ENCODE measurements at regions not wholly inside any gene's neighbourhood (a gene's known extent, or its start where the extent isn't known, plus 50 kb on each side); places are given as distances from the start of the nearest gene placed in this dataset.
A peak's percentile ranks its signal among the peaks of the same experiment; 100 is the strongest.

DNA sequence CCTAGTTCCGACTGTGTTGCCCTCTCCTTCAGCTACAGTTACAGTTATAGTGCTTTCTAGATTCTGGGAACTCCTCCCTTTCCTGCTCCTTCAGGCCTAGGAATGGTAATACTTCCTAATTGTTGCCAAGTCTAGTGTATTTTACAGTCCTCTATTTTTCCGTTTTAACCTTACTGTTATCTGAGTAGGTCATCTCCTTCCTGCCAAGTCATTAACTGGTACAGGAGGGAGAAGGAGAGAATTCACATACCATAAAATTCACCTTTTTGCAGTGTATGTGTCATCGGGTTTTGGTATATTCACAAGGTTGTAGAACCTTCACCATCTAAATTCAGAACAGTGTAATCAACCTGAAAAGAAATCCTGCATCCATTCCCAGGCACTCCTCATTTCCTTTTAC is 335.4 kb upstream of the MEF2C start:
- intact Hi-C loops (cut with micrococcal nuclease): no loop called here
- H3K27ac ChIP-seq (ENCODE audit: low read length): no peak overlapping the region
- H3K79me2 ChIP-seq (ENCODE audit: low read length): no peaks in the 10 kb centered on the region
- no peaks in the 10 kb centered on the region for H3K9me3 ChIP-seq (ENCODE audit: low read length)
- no TSS peak for BruUV-seq (replicated peaks)
- TF ChIP-seq EZH2 (IDR thresholded peaks at IDR 0.05; ENCODE audit: low read length, unreplicated experiment) (no peak), EZH2phosphoT487 (IDR thresholded peaks at IDR 0.05; ENCODE audit: borderline replicate concordance, low read length) (no peak)
- TF ChIP-seq, protein P1, sequence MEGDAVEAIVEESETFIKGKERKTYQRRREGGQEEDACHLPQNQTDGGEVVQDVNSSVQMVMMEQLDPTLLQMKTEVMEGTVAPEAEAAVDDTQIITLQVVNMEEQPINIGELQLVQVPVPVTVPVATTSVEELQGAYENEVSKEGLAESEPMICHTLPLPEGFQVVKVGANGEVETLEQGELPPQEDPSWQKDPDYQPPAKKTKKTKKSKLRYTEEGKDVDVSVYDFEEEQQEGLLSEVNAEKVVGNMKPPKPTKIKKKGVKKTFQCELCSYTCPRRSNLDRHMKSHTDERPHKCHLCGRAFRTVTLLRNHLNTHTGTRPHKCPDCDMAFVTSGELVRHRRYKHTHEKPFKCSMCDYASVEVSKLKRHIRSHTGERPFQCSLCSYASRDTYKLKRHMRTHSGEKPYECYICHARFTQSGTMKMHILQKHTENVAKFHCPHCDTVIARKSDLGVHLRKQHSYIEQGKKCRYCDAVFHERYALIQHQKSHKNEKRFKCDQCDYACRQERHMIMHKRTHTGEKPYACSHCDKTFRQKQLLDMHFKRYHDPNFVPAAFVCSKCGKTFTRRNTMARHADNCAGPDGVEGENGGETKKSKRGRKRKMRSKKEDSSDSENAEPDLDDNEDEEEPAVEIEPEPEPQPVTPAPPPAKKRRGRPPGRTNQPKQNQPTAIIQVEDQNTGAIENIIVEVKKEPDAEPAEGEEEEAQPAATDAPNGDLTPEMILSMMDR (conservative IDR thresholded peaks at IDR 0.05; ENCODE audit: low read depth, low read length): no peak
- H2AFZ ChIP-seq (ENCODE audit: low read length): no peak overlapping the region
- ATAC-seq (peak; percentile 71), DNase-seq (peak; percentile 54)
- no peaks in the 10 kb centered on the region for H4K20me1 ChIP-seq (ENCODE audit: low read length)
- H3K27me3 ChIP-seq (ENCODE audit: low read length): no peaks in the 10 kb centered on the region
- H3K4me3 ChIP-seq (ENCODE audit: low read length): no peak overlapping the region
- ChIA-PET POLR2A (ENCODE audit: unreplicated experiment) (no interaction called here), CTCF (no interaction called here)
- no peak overlapping the region for H3K9ac ChIP-seq (ENCODE audit: low read length)
- H3K4me1 ChIP-seq (ENCODE audit: insufficient read depth, low read length): peaks cover 7% of the 10 kb centered on the region; the same call in 1 of the 2 replicates
- no peak overlapping the region for H3K4me2 ChIP-seq (ENCODE audit: low read length)
- no peaks in the 10 kb centered on the region for H3K9me2 ChIP-seq (replicated peaks; ENCODE audit: low read length)
- no peaks in the 10 kb centered on the region for H3K36me3 ChIP-seq (ENCODE audit: low read depth, low read length)
- no peaks in the 10 kb centered on the region for H3F3A ChIP-seq (ENCODE audit: low read length, unreplicated experiment)

DNA sequence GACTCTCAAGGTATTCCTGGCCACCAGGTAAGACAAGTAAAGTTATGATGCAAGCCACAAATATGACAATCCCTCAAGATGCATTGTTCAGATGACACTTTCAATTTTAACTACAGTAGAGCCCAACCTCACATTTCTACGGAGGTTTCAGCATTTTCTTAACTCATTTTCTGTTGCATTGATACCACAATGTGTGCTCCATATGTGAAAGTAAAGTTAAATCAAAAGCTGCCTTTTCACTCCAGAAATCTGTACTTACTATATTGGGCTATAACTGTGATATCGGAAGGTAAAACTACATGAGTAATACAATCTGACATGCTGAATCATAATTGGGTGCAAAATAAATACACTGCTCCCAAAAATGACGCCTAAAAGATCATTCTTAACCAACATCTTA is 333.6 kb upstream of the MEF2C start:
- peaks cover 15% of the 10 kb centered on the region for H3K4me1 ChIP-seq (ENCODE audit: insufficient read depth, low read length)
- H3K27me3 ChIP-seq (ENCODE audit: low read length): no peaks in the 10 kb centered on the region
- BruUV-seq (replicated peaks): no TSS peak
- TF ChIP-seq, protein P1 (conservative IDR thresholded peaks at IDR 0.05; ENCODE audit: low read depth, low read length): no peak
- TF ChIP-seq EZH2phosphoT487 (IDR thresholded peaks at IDR 0.05; ENCODE audit: borderline replicate concordance, low read length) (no peak), EZH2 (IDR thresholded peaks at IDR 0.05; ENCODE audit: low read length, unreplicated experiment) (no peak)
- H3F3A ChIP-seq (ENCODE audit: low read length, unreplicated experiment): no peaks in the 10 kb centered on the region
- H2AFZ ChIP-seq (ENCODE audit: low read length): no peak overlapping the region
- no peak overlapping the region for H3K4me3 ChIP-seq (ENCODE audit: low read length)
- no peaks in the 10 kb centered on the region for H3K36me3 ChIP-seq (ENCODE audit: low read depth, low read length)
- intact Hi-C loops (cut with micrococcal nuclease): no loop called here
- CTCF ChIA-PET: no interaction called here
- H3K27ac ChIP-seq (ENCODE audit: low read length): no peak overlapping the region
- POLR2A ChIA-PET (ENCODE audit: unreplicated experiment): interaction anchor here (0.6 kb wide), 1 partner anchor 148 kb away, joined by 6 read pairs; no protein-coding TSS in a partner anchor
- DNase-seq: no peak
- H3K9me2 ChIP-seq (replicated peaks; ENCODE audit: low read length): no peaks in the 10 kb centered on the region
- H3K4me2 ChIP-seq (ENCODE audit: low read length): no peak overlapping the region
- no peak for ATAC-seq
- no peaks in the 10 kb centered on the region for H3K9me3 ChIP-seq (ENCODE audit: low read length)
- H3K79me2 ChIP-seq (ENCODE audit: low read length): no peaks in the 10 kb centered on the region
- no peak overlapping the region for H3K9ac ChIP-seq (ENCODE audit: low read length)
- no peaks in the 10 kb centered on the region for H4K20me1 ChIP-seq (ENCODE audit: low read length)

- TF ChIP-seq, protein P1 (conservative IDR thresholded peaks at IDR 0.05; ENCODE audit: low read depth, low read length): no peak
- no peak for TF ChIP-seq EZH2phosphoT487 (IDR thresholded peaks at IDR 0.05; ENCODE audit: borderline replicate concordance, low read length)
- no peak for TF ChIP-seq EZH2 (IDR thresholded peaks at IDR 0.05; ENCODE audit: low read length, unreplicated experiment)
- Histone ChIP-seq H3F3A (ENCODE audit: low read length, unreplicated experiment) (no peaks in the 10 kb centered on the region), H3K4me1 (ENCODE audit: insufficient read depth, low read length) (peaks cover 20% of the 10 kb centered on the region), H3K27me3 (ENCODE audit: low read length) (no peaks in the 10 kb centered on the region), H3K9me3 (ENCODE audit: low read length) (no peaks in the 10 kb centered on the region), H3K79me2 (ENCODE audit: low read length) (no peaks in the 10 kb centered on the region), H3K4me3 (ENCODE audit: low read length) (no peak overlapping the region), H3K9ac (ENCODE audit: low read length) (no peak overlapping the region), H3K9me2 (replicated peaks; ENCODE audit: low read length) (no peaks in the 10 kb centered on the region), H2AFZ (ENCODE audit: low read length) (no peak overlapping the region), H3K4me2 (ENCODE audit: low read length) (no peak overlapping the region), H4K20me1 (ENCODE audit: low read length) (no peaks in the 10 kb centered on the region), H3K27ac (ENCODE audit: low read length) (no peak overlapping the region), H3K36me3 (ENCODE audit: low read depth, low read length) (no peaks in the 10 kb centered on the region)
- intact Hi-C loops (cut with micrococcal nuclease): no loop called here
- ChIA-PET POLR2A (ENCODE audit: unreplicated experiment) (no interaction called here), CTCF (no interaction called here)
- no peak for DNase-seq
- no TSS peak for BruUV-seq (replicated peaks)
- ATAC-seq: no peak
Measured at GRCh38 chr5:89213573-89213972, 330.6 kb upstream of the MEF2C start.

All from PC-3 (cell line).